OCI-LY1 (cell line): ENCODE measurements at regions not wholly inside any gene's neighbourhood (a gene's known extent, or its start where the extent isn't known, plus 50 kb on each side); places are given as distances from the start of the nearest gene placed in this dataset.

ENCODE experiments used
- H2AFZ ChIP-seq: fragments of 200-600 bp; sonication (generic), shearing (Covaris generic); 2 replicates; pipeline ENCODE4 v1.6.0; 2014; ENCODE audit warnings: antibody characterized with exemption, mild to moderate bottlenecking, low read length
- H3F3A ChIP-seq: fragments of 200-600 bp; sonication (generic), shearing (Covaris generic); 2 replicates; pipeline ENCODE4 v1.6.0; 2014; ENCODE audit warnings: mild to moderate bottlenecking, antibody characterized with exemption, low read length, moderate library complexity; ENCODE audit not compliant: insufficient read depth
- H3K27ac ChIP-seq: fragments of 200-600 bp; sonication (generic); 2 replicates; pipeline ENCODE4 v1.5.1; 2014; ENCODE audit warnings: low read length, mixed run types, mild to moderate bottlenecking, low read depth; ENCODE audit not compliant: poor library complexity, severe bottlenecking
- H3K27me3 ChIP-seq: fragments of 200-600 bp; sonication (generic); 2 replicates; pipeline ENCODE4 v1.6.0; 2014; ENCODE audit warnings: antibody characterized with exemption, mild to moderate bottlenecking, low read length, moderate library complexity; ENCODE audit not compliant: insufficient read depth
- H3K36me3 ChIP-seq: fragments of 200-600 bp; sonication (generic); 2 replicates; pipeline ENCODE4 v1.6.1; 2014; ENCODE audit warnings: mild to moderate bottlenecking, antibody characterized with exemption, low read length, moderate library complexity, mixed read lengths; ENCODE audit not compliant: insufficient read depth
- H3K4me1 ChIP-seq: fragments of 200-600 bp; sonication (generic); 2 replicates; pipeline ENCODE4 v1.5.1; 2014; ENCODE audit warnings: mild to moderate bottlenecking, low read length, moderate library complexity; ENCODE audit not compliant: insufficient read depth, severe bottlenecking
- H3K4me2 ChIP-seq: fragments of 200-600 bp; sonication (generic), shearing (Covaris generic); 2 replicates; pipeline ENCODE4 v1.6.1; 2014; ENCODE audit warnings: low read length
- H3K4me3 ChIP-seq: fragments of 200-600 bp; sonication (generic); 2 replicates; pipeline ENCODE4 v1.5.1; 2014; ENCODE audit warnings: low read length, low read depth, mild to moderate bottlenecking, mixed read lengths; ENCODE audit not compliant: poor library complexity, severe bottlenecking
- H3K79me2 ChIP-seq: fragments of 200-600 bp; shearing (Covaris generic); 2 replicates; pipeline ENCODE4 v1.6.1; 2016; ENCODE audit warnings: mixed run types, low read length, mixed read lengths; ENCODE audit not compliant: insufficient read depth
- H3K9ac ChIP-seq: fragments of 200-600 bp; sonication (generic), shearing (Covaris generic); 2 replicates; pipeline ENCODE4 v1.6.1; 2014; ENCODE audit warnings: mild to moderate bottlenecking, low read length, mixed read lengths
- H3K9me2 ChIP-seq: fragments of 200-600 bp; sonication (generic), shearing (Covaris generic); 2 replicates; pipeline ENCODE4 v1.6.1; 2014; ENCODE audit warnings: low read depth, mild to moderate bottlenecking, low read length, mixed read lengths
- H3K9me3 ChIP-seq: fragments of 200-600 bp; shearing (Covaris generic); 2 replicates; pipeline ENCODE4 v1.6.1; 2014; ENCODE audit warnings: low read length, mixed read lengths
- H4K20me1 ChIP-seq: fragments of 200-600 bp; sonication (generic), shearing (Covaris generic); 2 replicates; pipeline ENCODE4 v1.6.0; 2016; ENCODE audit warnings: mild to moderate bottlenecking, low read length; ENCODE audit not compliant: insufficient read depth
- EZH2 ChIP-seq: fragments of 200-600 bp; sonication (generic), shearing (Covaris generic); IDR thresholded peaks from 2 replicates; pipeline ENCODE4 v1.8.0; 2017; ENCODE audit warnings: borderline replicate concordance, mixed run types, mild to moderate bottlenecking, antibody characterized with exemption, low read length, moderate library complexity, mixed read lengths
- TF ChIP-seq, protein P1 (sequence below): fragments of 200-600 bp; sonication (generic), shearing (Covaris generic); IDR thresholded peaks from 2 replicates; pipeline ENCODE4 v1.5.1; 2017; ENCODE audit warnings: mild to moderate bottlenecking, antibody characterized with exemption, low read length, moderate library complexity, mixed read lengths

- no peaks in the 10 kb centered on the region for H3F3A ChIP-seq
- no peak overlapping the region for H3K9ac ChIP-seq
- no peak for TF ChIP-seq EZH2
- TF ChIP-seq, protein P1, sequence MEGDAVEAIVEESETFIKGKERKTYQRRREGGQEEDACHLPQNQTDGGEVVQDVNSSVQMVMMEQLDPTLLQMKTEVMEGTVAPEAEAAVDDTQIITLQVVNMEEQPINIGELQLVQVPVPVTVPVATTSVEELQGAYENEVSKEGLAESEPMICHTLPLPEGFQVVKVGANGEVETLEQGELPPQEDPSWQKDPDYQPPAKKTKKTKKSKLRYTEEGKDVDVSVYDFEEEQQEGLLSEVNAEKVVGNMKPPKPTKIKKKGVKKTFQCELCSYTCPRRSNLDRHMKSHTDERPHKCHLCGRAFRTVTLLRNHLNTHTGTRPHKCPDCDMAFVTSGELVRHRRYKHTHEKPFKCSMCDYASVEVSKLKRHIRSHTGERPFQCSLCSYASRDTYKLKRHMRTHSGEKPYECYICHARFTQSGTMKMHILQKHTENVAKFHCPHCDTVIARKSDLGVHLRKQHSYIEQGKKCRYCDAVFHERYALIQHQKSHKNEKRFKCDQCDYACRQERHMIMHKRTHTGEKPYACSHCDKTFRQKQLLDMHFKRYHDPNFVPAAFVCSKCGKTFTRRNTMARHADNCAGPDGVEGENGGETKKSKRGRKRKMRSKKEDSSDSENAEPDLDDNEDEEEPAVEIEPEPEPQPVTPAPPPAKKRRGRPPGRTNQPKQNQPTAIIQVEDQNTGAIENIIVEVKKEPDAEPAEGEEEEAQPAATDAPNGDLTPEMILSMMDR = no peak
- no peaks in the 10 kb centered on the region for H3K9me2 ChIP-seq
- no peak overlapping the region for H3K4me2 ChIP-seq
- no peaks in the 10 kb centered on the region for H3K79me2 ChIP-seq
- H3K27me3 ChIP-seq = no peaks in the 10 kb centered on the region
- H2AFZ ChIP-seq = no peak overlapping the region
- H3K36me3 ChIP-seq = no peaks in the 10 kb centered on the region
- no peak overlapping the region for H3K4me3 ChIP-seq
- H3K4me1 ChIP-seq = no peaks in the 10 kb centered on the region
- no peaks in the 10 kb centered on the region for H4K20me1 ChIP-seq
- H3K9me3 ChIP-seq = no peaks in the 10 kb centered on the region
- H3K27ac ChIP-seq = no peak overlapping the region
Measured at GRCh38 chr3:110478377-110479054, 593.1 kb upstream of the NECTIN3 start.

GRCh38 chr3:110479731-110480130 is 591.9 kb upstream of the NECTIN3 start:
- Histone ChIP-seq H3F3A (no peaks in the 10 kb centered on the region), H3K27me3 (no peaks in the 10 kb centered on the region), H3K4me3 (no peak overlapping the region), H3K36me3 (no peaks in the 10 kb centered on the region), H3K4me2 (no peak overlapping the region), H3K9me2 (no peaks in the 10 kb centered on the region), H2AFZ (no peak overlapping the region), H3K9me3 (no peaks in the 10 kb centered on the region), H3K79me2 (no peaks in the 10 kb centered on the region), H3K4me1 (no peaks in the 10 kb centered on the region), H3K9ac (no peak overlapping the region), H3K27ac (no peak overlapping the region), H4K20me1 (no peaks in the 10 kb centered on the region)
- TF ChIP-seq, protein P1 = no peak
- TF ChIP-seq EZH2 = no peak

DNA sequence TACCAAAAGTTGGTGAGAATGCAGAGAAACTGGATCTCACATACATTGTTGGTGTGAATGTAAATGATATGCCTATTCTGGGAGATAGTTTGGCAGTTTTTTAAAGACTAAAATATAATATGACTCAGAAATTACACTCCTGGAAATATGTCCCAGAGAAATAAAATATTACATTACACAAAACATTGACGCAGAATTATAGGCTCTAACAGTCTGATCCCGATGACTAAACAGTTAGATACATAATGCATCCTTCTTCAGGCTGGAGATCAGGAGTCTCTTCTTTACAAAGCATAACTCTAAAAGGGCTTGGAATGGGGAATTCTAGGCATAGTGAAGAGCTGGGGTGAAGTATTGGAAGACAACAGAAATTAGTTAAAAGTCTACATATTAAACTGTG is 586.2 kb upstream of the NECTIN3 start:
- H3K4me2 ChIP-seq = no peak overlapping the region
- TF ChIP-seq, protein P1 = no peak
- H3K9me3 ChIP-seq = no peaks in the 10 kb centered on the region
- H3F3A ChIP-seq = no peaks in the 10 kb centered on the region
- H3K27me3 ChIP-seq = no peaks in the 10 kb centered on the region
- H2AFZ ChIP-seq = no peak overlapping the region
- H3K4me1 ChIP-seq = no peaks in the 10 kb centered on the region
- no peak overlapping the region for H3K27ac ChIP-seq
- H3K9ac ChIP-seq = no peak overlapping the region
- no peaks in the 10 kb centered on the region for H3K36me3 ChIP-seq
- no peaks in the 10 kb centered on the region for H3K9me2 ChIP-seq
- no peak overlapping the region for H3K4me3 ChIP-seq
- no peaks in the 10 kb centered on the region for H3K79me2 ChIP-seq
- no peaks in the 10 kb centered on the region for H4K20me1 ChIP-seq
